Neuronal stem cell (in vitro differentiated cells): ENCODE measurements at regions not wholly inside any gene's neighbourhood (a gene's known extent, or its start where the extent isn't known, plus 50 kb on each side); places are given as distances from the start of the nearest gene placed in this dataset.

Experiments used
- DNase-seq: peaks from one replicate; pipeline ENCODE4 v3.0.0-alpha.2; 2013; ENCODE audit warnings: low spot score
- H2AFZ ChIP-seq: one replicate; pipeline ENCODE4 v1.6.1; 2013; ENCODE audit warnings: mild to moderate bottlenecking, low read length, inconsistent platforms
- H2AK5ac ChIP-seq: 2 replicates; pipeline ENCODE4 v1.6.1; 2013; ENCODE audit warnings: low read depth, mild to moderate bottlenecking, inconsistent platforms, low read length, moderate library complexity, mixed read lengths
- H2BK120ac ChIP-seq: 2 replicates; pipeline ENCODE4 v1.6.1; 2013; ENCODE audit warnings: low read depth, mild to moderate bottlenecking, inconsistent platforms, low read length, moderate library complexity, mixed read lengths
- H2BK12ac ChIP-seq: one replicate; pipeline ENCODE4 v1.6.1; 2013; ENCODE audit warnings: low read length, inconsistent platforms
- H2BK15ac ChIP-seq: 2 replicates; pipeline ENCODE4 v1.6.1; 2013; ENCODE audit warnings: mild to moderate bottlenecking, low read length, inconsistent platforms, mixed read lengths
- H2BK5ac ChIP-seq: one replicate; pipeline ENCODE4 v1.6.1; 2013; ENCODE audit warnings: inconsistent platforms, mild to moderate bottlenecking, low read length, moderate library complexity
- H3K14ac ChIP-seq: one replicate; pipeline ENCODE4 v1.6.1; 2013; ENCODE audit warnings: low read length, inconsistent platforms
- H3K18ac ChIP-seq: 2 replicates; pipeline ENCODE4 v1.6.1; 2013; ENCODE audit warnings: low read length, inconsistent platforms
- H3K23ac ChIP-seq: 2 replicates; pipeline ENCODE4 v1.6.1; 2013; ENCODE audit warnings: low read depth, mild to moderate bottlenecking, mixed read lengths, low read length, inconsistent platforms; ENCODE audit not compliant: poor library complexity
- H3K27ac ChIP-seq: replicated peaks from 3 replicates; pipeline ENCODE4 v1.5.1; 2013; ENCODE audit warnings: low read length, inconsistent platforms
- H3K27me3 ChIP-seq, 3 experiments: 2 replicates each; pipeline ENCODE4 v1.6.1; 2013; ENCODE audit warnings: low read length in 3 of 3, mild to moderate bottlenecking in 2 of 3, inconsistent platforms in 1 of 3, low read depth in 1 of 3, mixed read lengths in 1 of 3, moderate library complexity in 1 of 3; ENCODE audit not compliant: control insufficient read depth in 3 of 3, insufficient read depth in 3 of 3
- H3K36me3 ChIP-seq, 2 donors: replicated peaks in 1 of 2; 2 replicates each; pipeline ENCODE4 v1.6.1; 2013; ENCODE audit warnings: low read length in 2 of 2; ENCODE audit not compliant: control insufficient read depth in 2 of 2, insufficient read depth in 2 of 2
- H3K4ac ChIP-seq: 2 replicates; pipeline ENCODE4 v1.6.1; 2013; ENCODE audit warnings: inconsistent platforms, mild to moderate bottlenecking, low read length, moderate library complexity
- H3K4me1 ChIP-seq, 2 donors: 1 replicate in 1 of 2; 2 replicates in 1 of 2; pipeline ENCODE4 v1.6.1; 2013; ENCODE audit warnings: low read length in 2 of 2, low read depth in 1 of 2; ENCODE audit not compliant: control insufficient read depth in 2 of 2, insufficient read depth in 1 of 2
- H3K4me2 ChIP-seq: one replicate; pipeline ENCODE4 v1.6.1; 2013; ENCODE audit warnings: mild to moderate bottlenecking, low read length, inconsistent platforms; ENCODE audit not compliant: insufficient read depth, poor library complexity, severe bottlenecking
- H3K4me3 ChIP-seq, 2 donors: 2 replicates each; pipeline ENCODE4 v1.5.1; 2013; ENCODE audit warnings: low read length in 2 of 2, mild to moderate bottlenecking in 2 of 2, inconsistent platforms in 1 of 2, moderate library complexity in 1 of 2
- H3K79me1 ChIP-seq: one replicate; pipeline ENCODE4 v1.6.1; 2013; ENCODE audit warnings: low read depth, mild to moderate bottlenecking, inconsistent platforms, low read length, moderate library complexity
- H3K9ac ChIP-seq: one replicate; pipeline ENCODE4 v1.6.1; 2013; ENCODE audit warnings: mild to moderate bottlenecking, low read depth, low read length, inconsistent platforms; ENCODE audit not compliant: poor library complexity
- H3K9me3 ChIP-seq, 2 donors: replicated peaks in 1 of 2; 2 replicates each; pipeline versions ENCODE3 to v1.6.1; 2013; ENCODE audit warnings: low read length in 2 of 2, mild to moderate bottlenecking in 2 of 2, inconsistent platforms in 1 of 2, low read depth in 1 of 2, mixed read lengths in 1 of 2, moderate library complexity in 1 of 2; ENCODE audit not compliant: control insufficient read depth in 2 of 2, insufficient read depth in 1 of 2
- H4K8ac ChIP-seq: one replicate; pipeline ENCODE4 v1.6.1; 2013; ENCODE audit warnings: low read depth, mild to moderate bottlenecking, inconsistent platforms, low read length, moderate library complexity
- H4K91ac ChIP-seq: one replicate; pipeline ENCODE4 v1.6.1; 2013; ENCODE audit warnings: low read length, low read depth, mild to moderate bottlenecking, inconsistent platforms; ENCODE audit not compliant: poor library complexity
- WGBS, 2 donors: extraction: QIAGEN DNeasy Blood & Tissue Kit; methylation state at CpG; one replicate each; pipeline ENCODE4 v1.1.7; 2013; ENCODE audit warnings: missing lambda C conversion rate in 2 of 2, mixed read lengths in 1 of 2; ENCODE audit not compliant: insufficient read length in 2 of 2, insufficient replicate concordance in 1 of 2; ENCODE audit errors: extremely low coverage in 2 of 2; 5-methylcytosine and 5-hydroxymethylcytosine counted together

DNA sequence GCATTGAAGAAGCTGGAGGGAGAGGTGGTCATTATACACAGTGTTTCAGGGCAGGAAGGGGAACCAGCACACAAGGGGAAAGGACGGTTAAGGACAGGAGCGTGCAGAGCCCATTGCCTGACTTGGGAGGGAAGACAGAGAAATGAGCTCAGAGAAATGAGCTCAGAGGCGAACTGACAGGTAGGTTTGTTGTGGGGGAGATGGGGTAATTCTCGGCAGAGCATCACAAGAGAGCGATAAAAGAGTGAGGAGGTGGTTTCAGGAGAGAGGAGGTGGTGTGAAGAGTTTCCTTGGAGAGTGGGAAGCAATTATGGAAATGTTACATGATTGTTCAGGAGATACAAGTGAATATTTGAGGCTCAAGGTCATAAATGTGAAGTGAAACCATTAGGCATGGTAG, 61.0 kb downstream of the MRGPRX1 start:
- no peak overlapping the region for H3K18ac ChIP-seq
- H3K4me1 ChIP-seq, result no peaks in the 10 kb centered on the region
- no peaks in the 10 kb centered on the region for H3K79me1 ChIP-seq
- H3K9me3 ChIP-seq, result no peaks in the 10 kb centered on the region
- no peak overlapping the region for H3K23ac ChIP-seq
- no peak overlapping the region for H2BK5ac ChIP-seq
- no CpG with 5 or more reads among the region's 5 CpGs for WGBS, 2 donors
- no peak overlapping the region for H3K4me3 ChIP-seq
- no peaks in the 10 kb centered on the region for H3K27me3 ChIP-seq
- no peak overlapping the region for H4K91ac ChIP-seq
- H3K27ac ChIP-seq, result no peak overlapping the region
- no peak overlapping the region for H2BK12ac ChIP-seq
- DNase-seq, result no peak
- no peak overlapping the region for H3K14ac ChIP-seq
- no peak overlapping the region for H2BK120ac ChIP-seq
- no peak overlapping the region for H2BK15ac ChIP-seq
- no peak overlapping the region for H3K4me2 ChIP-seq
- H2AK5ac ChIP-seq, result no peak overlapping the region
- H4K8ac ChIP-seq, result no peak overlapping the region
- no peaks in the 10 kb centered on the region for H3K36me3 ChIP-seq
- H3K9ac ChIP-seq, result no peak overlapping the region
- no peak overlapping the region for H2AFZ ChIP-seq
- H3K4ac ChIP-seq, result no peak overlapping the region

DNA sequence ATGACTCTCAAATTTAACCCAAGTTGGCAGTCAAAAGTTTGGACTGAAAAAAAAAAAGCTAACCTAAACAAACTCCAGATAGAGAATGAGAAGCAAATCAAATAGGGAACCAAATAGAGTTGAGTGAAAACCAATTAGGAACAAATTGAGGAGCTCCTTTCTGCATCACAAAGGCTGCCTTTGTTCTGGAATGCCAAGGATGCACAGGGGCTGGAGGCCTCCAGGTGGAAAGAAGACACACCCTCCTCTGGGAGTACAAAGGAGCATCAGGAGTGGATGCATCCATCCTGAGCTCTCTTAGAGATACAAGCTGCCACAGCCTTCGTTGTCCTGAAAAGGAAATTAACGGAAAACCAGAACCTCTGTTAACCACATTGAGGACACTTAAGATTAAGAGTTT, 73.3 kb downstream of the MRGPRX1 start:
- no peak overlapping the region for H2BK12ac ChIP-seq
- DNase-seq, result peak; percentile 14
- H2BK120ac ChIP-seq, result no peak overlapping the region
- H3K27me3 ChIP-seq, result peaks cover 0 to 6% (median 0%) of the 10 kb centered on the region in 3 experiments
- no peak overlapping the region for H3K14ac ChIP-seq
- H3K18ac ChIP-seq, result no peak overlapping the region
- H3K9me3 ChIP-seq, result no peaks in the 10 kb centered on the region
- no peak overlapping the region for H3K4me3 ChIP-seq
- no peaks in the 10 kb centered on the region for H3K36me3 ChIP-seq
- H2AFZ ChIP-seq, result no peak overlapping the region
- no peak overlapping the region for H4K91ac ChIP-seq
- H3K4me1 ChIP-seq, result peaks cover 0 to 3% of the 10 kb centered on the region in 2 donors
- WGBS, 2 donors, result no CpG with 5 or more reads among the region's 2 CpGs
- no peak overlapping the region for H2BK5ac ChIP-seq
- H2AK5ac ChIP-seq, result no peak overlapping the region
- no peak overlapping the region for H3K23ac ChIP-seq
- no peaks in the 10 kb centered on the region for H3K79me1 ChIP-seq
- no peak overlapping the region for H2BK15ac ChIP-seq
- no peak overlapping the region for H3K4me2 ChIP-seq
- no peak overlapping the region for H3K27ac ChIP-seq
- no peak overlapping the region for H3K4ac ChIP-seq
- H3K9ac ChIP-seq, result no peak overlapping the region
- H4K8ac ChIP-seq, result no peak overlapping the region

- Histone ChIP-seq H2BK15ac (no peak overlapping the region), H2BK5ac (no peak overlapping the region), H3K18ac (no peak overlapping the region), H3K27ac (no peak overlapping the region), H3K14ac (no peak overlapping the region), H3K4me1 (peaks cover 0 to 3% of the 10 kb centered on the region in 2 donors), H2BK12ac (no peak overlapping the region), H4K8ac (no peak overlapping the region), H2AFZ (no peak overlapping the region), H2AK5ac (no peak overlapping the region), H3K9ac (no peak overlapping the region), H3K9me3 (no peaks in the 10 kb centered on the region), H3K4me3 (no peak overlapping the region), H3K4me2 (no peak overlapping the region), H3K36me3 (no peaks in the 10 kb centered on the region), H2BK120ac (no peak overlapping the region), H3K4ac (no peak overlapping the region), H4K91ac (no peak overlapping the region), H3K23ac (no peak overlapping the region), H3K79me1 (no peaks in the 10 kb centered on the region), H3K27me3 (peaks cover 0 to 6% (median 0%) of the 10 kb centered on the region in 3 experiments)
- no peak for DNase-seq
- WGBS, 2 donors, result no CpG with 5 or more reads among the region's 3 CpGs
Measured at GRCh38 chr11:18865261-18865660, 73.7 kb upstream of the PTPN5 start.

GRCh38 chr11:18853086-18853720, 61.6 kb upstream of the PTPN5 start:
- no peak overlapping the region for H3K18ac ChIP-seq
- no peak overlapping the region for H4K91ac ChIP-seq
- H3K14ac ChIP-seq, result no peak overlapping the region
- H3K23ac ChIP-seq, result peak overlapping the region; percentile 62
- H3K9ac ChIP-seq, result no peak overlapping the region
- H3K4me3 ChIP-seq, result no peak overlapping the region
- H2AK5ac ChIP-seq, result no peak overlapping the region
- no peaks in the 10 kb centered on the region for H3K9me3 ChIP-seq
- no peak overlapping the region for H2AFZ ChIP-seq
- H3K27ac ChIP-seq, result no peak overlapping the region
- H2BK15ac ChIP-seq, result no peak overlapping the region
- no peaks in the 10 kb centered on the region for H3K27me3 ChIP-seq
- DNase-seq, result no peak
- H3K4me2 ChIP-seq, result no peak overlapping the region
- no peaks in the 10 kb centered on the region for H3K79me1 ChIP-seq
- no CpG with 5 or more reads among the region's 5 CpGs for WGBS, 2 donors
- H2BK5ac ChIP-seq, result no peak overlapping the region
- H2BK120ac ChIP-seq, result no peak overlapping the region
- H3K4ac ChIP-seq, result no peak overlapping the region
- H4K8ac ChIP-seq, result no peak overlapping the region
- no peaks in the 10 kb centered on the region for H3K36me3 ChIP-seq
- H2BK12ac ChIP-seq, result no peak overlapping the region
- H3K4me1 ChIP-seq, result no peaks in the 10 kb centered on the region
